Sigmoid colon (tissue), 6 donors: ENCODE measurements at regions not wholly inside any gene's neighbourhood (a gene's known extent, or its start where the extent isn't known, plus 50 kb on each side); places are given as distances from the start of the nearest gene placed in this dataset.

Source experiments
- DNase-seq: peaks from one replicate; pipeline ENCODE4 v3.0.0-alpha.2; 2019
- H3K27ac ChIP-seq, 4 donors: fragments of 200-600 bp; sonication (generic); one replicate each; pipeline ENCODE4 v1.5.1; 2016 to 2019; ENCODE audit warnings: mild to moderate bottlenecking in 1 of 4
- H3K27me3 ChIP-seq, 3 donors: fragments of 200-600 bp; sonication (generic); one replicate each; pipeline ENCODE4 v1.5.1; 2019; ENCODE audit warnings: mild to moderate bottlenecking in 1 of 3
- H3K36me3 ChIP-seq, 4 donors: fragments of 200-600 bp; sonication (generic); one replicate each; pipeline ENCODE4 v1.5.1; 2016 to 2019
- H3K4me1 ChIP-seq, 4 donors: fragments of 200-600 bp; sonication (generic); one replicate each; pipeline ENCODE4 v1.5.1; 2017 to 2019
- H3K4me3 ChIP-seq, 4 donors: fragments of 200-600 bp; sonication (generic); one replicate each; pipeline ENCODE4 v1.5.1; 2017 to 2019; ENCODE audit warnings: mild to moderate bottlenecking in 2 of 4, moderate library complexity in 1 of 4
- H3K9me3 ChIP-seq, 4 donors: fragments of 200-600 bp in 3 of 4; sonication (generic) in 3 of 4; one replicate each; pipeline versions ENCODE4 v1.5.1 to v1.6.1; 2013 to 2019
- EP300 ChIP-seq, 4 donors: sonication (generic); formaldehyde crosslinking; IDR thresholded peaks; one replicate each; pipeline ENCODE4 v1.6.1; 2017; ENCODE audit warnings: antibody characterized with exemption in 4 of 4
- POLR2A ChIP-seq, 2 donors: fragments of 450-650 bp; IDR thresholded peaks; one replicate each; pipeline ENCODE4 v1.6.1; 2016; ENCODE audit warnings: antibody characterized with exemption in 2 of 2, mild to moderate bottlenecking in 2 of 2, moderate library complexity in 2 of 2
- POLR2AphosphoS5 ChIP-seq, 4 donors: sonication (generic); formaldehyde crosslinking; IDR thresholded peaks; one replicate each; pipeline ENCODE4 v1.6.1; 2017; ENCODE audit warnings: antibody characterized with exemption in 4 of 4
- WGBS, 2 donors: extraction: QIAGEN DNeasy Blood & Tissue Kit; methylation state at CpG; one replicate each; pipeline ENCODE4 v1.1.7; 2013; 5-methylcytosine and 5-hydroxymethylcytosine counted together
- intact Hi-C: fragments of 100-400 bp; cut with DNase I; formaldehyde crosslinking; loops from one replicate; pipeline ENCODE4 v1.15.1; 2023
- TF ChIP-seq, protein P1 (sequence below), 4 experiments: fragments of 450-650 bp in 3 of 4; fragments of 200-600 bp in 1 of 4; IDR thresholded peaks; one replicate each; pipeline ENCODE4 v1.5.1; 2016 to 2019; ENCODE audit warnings: antibody characterized with exemption in 4 of 4, mild to moderate bottlenecking in 3 of 4, moderate library complexity in 2 of 4
- donor health status: healthy with polysubstance abuse.
- donor health status: healthy.

DNA sequence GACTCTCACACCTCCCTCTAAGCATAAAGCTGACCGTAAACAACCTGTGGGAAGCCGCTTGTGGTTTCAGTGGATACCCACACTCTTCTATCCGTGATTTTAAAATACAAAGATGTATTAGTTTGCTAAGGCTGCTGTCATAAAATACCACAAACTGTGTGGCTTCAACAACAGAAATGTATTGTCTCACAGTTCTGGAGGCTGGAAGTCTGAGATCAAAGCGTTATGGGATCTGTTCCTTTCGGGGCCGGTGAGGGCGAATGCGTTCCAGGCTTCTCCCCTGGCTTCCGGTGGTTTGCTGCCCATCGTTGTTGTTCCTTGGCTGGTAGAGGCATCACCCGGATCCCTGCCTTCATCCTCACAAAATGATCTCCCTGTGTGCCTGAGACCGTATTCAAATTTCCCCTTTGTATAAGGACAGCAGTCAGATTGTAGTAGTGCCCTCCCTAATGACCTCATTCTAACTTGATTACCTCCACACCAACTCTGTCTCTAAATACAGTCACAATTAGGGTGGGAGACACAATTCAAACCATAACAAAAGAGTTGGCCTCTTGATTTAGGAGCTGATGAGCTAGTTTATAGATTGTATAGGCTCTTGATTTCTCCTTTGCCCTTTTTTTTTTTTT is 210.6 kb upstream of the SOX4 start:
- Histone ChIP-seq H3K4me3 (no peak overlapping the region), H3K27ac (no peak overlapping the region), H3K36me3 (no peaks in the 10 kb centered on the region), H3K9me3 (no peaks in the 10 kb centered on the region), H3K4me1 (no peaks in the 10 kb centered on the region), H3K27me3 (no peaks in the 10 kb centered on the region)
- intact Hi-C loops = no loop called here
- 90 to 93% methylated on average over 12 of the region's 12 CpGs for WGBS, 2 donors
- DNase-seq = no peak
- no peak for TF ChIP-seq POLR2A (IDR thresholded peaks at IDR 0.05)
- TF ChIP-seq, protein P1, sequence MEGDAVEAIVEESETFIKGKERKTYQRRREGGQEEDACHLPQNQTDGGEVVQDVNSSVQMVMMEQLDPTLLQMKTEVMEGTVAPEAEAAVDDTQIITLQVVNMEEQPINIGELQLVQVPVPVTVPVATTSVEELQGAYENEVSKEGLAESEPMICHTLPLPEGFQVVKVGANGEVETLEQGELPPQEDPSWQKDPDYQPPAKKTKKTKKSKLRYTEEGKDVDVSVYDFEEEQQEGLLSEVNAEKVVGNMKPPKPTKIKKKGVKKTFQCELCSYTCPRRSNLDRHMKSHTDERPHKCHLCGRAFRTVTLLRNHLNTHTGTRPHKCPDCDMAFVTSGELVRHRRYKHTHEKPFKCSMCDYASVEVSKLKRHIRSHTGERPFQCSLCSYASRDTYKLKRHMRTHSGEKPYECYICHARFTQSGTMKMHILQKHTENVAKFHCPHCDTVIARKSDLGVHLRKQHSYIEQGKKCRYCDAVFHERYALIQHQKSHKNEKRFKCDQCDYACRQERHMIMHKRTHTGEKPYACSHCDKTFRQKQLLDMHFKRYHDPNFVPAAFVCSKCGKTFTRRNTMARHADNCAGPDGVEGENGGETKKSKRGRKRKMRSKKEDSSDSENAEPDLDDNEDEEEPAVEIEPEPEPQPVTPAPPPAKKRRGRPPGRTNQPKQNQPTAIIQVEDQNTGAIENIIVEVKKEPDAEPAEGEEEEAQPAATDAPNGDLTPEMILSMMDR (IDR thresholded peaks at IDR 0.05) = no peak
- TF ChIP-seq EP300 (IDR thresholded peaks at IDR 0.05) = no peak
- no peak for TF ChIP-seq POLR2AphosphoS5 (IDR thresholded peaks at IDR 0.05)

DNA sequence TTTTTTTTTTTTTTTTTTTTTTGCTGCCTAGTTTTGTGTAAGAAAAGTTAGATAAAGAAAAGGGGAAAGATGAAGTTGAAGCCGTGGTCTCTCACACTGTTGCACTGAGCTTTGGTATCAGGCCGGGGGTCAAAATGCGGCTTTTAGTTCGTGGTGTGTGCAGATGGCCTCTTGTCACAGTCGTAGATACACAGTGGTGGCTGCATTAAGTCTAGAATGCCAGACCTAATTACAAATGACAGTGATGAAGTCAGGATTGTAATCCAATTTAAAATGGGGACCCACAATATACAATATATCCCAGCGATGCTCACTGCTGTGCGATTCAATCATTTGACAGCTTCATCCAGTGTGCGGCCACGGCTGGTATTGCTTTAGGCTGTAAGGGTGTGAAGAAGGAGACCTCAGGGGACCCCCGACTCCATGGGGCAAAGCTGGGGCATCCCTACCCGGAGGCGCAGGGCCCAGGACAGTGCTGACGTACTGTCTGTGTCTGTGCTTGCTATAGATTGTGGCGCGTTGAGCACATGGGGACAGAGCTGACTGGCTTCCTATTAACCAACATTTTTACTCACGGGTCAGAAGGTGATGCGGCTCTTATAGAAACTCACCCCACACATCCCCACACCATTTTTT is 210.0 kb upstream of the SOX4 start:
- Histone ChIP-seq H3K36me3 (no peaks in the 10 kb centered on the region), H3K27me3 (no peaks in the 10 kb centered on the region), H3K4me1 (no peaks in the 10 kb centered on the region), H3K4me3 (no peak overlapping the region), H3K9me3 (no peaks in the 10 kb centered on the region), H3K27ac (no peak overlapping the region)
- WGBS, 2 donors = 94 to 95% methylated on average over 17 of the region's 17 CpGs
- DNase-seq = no peak
- TF ChIP-seq, protein P1 (IDR thresholded peaks at IDR 0.05) = no peak
- intact Hi-C loops = no loop called here

DNA sequence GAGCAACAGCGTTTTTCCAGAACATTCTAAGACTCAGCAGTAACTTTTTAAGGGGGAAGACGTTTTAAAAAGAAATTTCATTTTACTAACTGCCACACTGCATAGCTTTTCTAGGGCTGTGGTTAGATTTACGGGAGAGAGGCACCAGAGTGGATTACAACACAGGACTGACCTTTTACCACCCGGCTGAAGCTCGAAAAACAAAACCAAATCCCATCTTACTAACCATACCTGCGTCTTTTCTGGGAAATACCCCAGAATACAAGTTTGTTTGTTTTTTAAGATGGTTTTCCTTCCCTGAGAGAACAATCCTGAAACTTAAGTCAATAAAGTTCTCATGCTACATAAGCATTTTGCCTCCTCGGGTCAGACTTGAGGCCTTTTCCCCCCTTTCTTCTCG is 209.3 kb upstream of the SOX4 start:
- DNase-seq = no peak
- Histone ChIP-seq H3K4me1 (no peaks in the 10 kb centered on the region), H3K36me3 (no peaks in the 10 kb centered on the region), H3K27me3 (no peaks in the 10 kb centered on the region), H3K9me3 (no peaks in the 10 kb centered on the region), H3K4me3 (no peak overlapping the region), H3K27ac (no peak overlapping the region)
- WGBS, 2 donors = 53 to 78% methylated on average over 8 of the region's 8 CpGs
- intact Hi-C loops = no loop called here
- TF ChIP-seq POLR2A (IDR thresholded peaks at IDR 0.05) (no peak), EP300 (IDR thresholded peaks at IDR 0.05) (no peak), POLR2AphosphoS5 (IDR thresholded peaks at IDR 0.05) (no peak)
- TF ChIP-seq, protein P1 (IDR thresholded peaks at IDR 0.05) = no peak

DNA sequence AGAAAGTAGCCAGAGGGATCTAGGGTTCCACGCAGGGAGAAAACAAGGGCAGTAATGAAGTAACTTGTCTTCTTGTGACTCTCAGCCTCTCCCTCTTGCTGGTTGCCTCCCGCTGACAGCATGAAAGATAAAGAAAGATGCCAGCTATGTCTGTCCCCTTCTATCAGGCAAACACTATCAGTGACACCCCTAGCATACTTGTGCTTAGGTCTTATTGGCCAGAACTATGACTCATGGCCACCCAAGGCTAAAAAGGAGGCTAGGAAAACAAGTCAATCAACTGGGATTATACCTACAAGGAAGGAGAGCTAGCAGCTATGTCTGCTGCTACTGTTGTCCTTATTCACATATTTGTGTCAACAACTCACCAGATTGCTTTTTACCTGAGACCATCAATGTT is 206.8 kb upstream of the SOX4 start:
- TF ChIP-seq EP300 (IDR thresholded peaks at IDR 0.05) = no peak
- no peak for TF ChIP-seq POLR2A (IDR thresholded peaks at IDR 0.05)
- TF ChIP-seq POLR2AphosphoS5 (IDR thresholded peaks at IDR 0.05) = no peak
- TF ChIP-seq, protein P1 (IDR thresholded peaks at IDR 0.05) = no peak
- H3K27ac ChIP-seq = no peak overlapping the region
- no peak for DNase-seq
- intact Hi-C loops = no loop called here
- no peak overlapping the region for H3K4me3 ChIP-seq
- 96 to 97% methylated on average over 2 of the region's 2 CpGs for WGBS, 2 donors
- no peaks in the 10 kb centered on the region for H3K4me1 ChIP-seq
- no peaks in the 10 kb centered on the region for H3K9me3 ChIP-seq
- no peaks in the 10 kb centered on the region for H3K36me3 ChIP-seq
- no peaks in the 10 kb centered on the region for H3K27me3 ChIP-seq
